HAP-1 (cell line): ENCODE measurements at regions not wholly inside any gene's neighbourhood (a gene's known extent, or its start where the extent isn't known, plus 50 kb on each side); places are given as distances from the start of the nearest gene placed in this dataset.

Experiments
- DNase-seq, 2 experiments: peaks; one replicate each; pipeline ENCODE4 v3.0.0-alpha.2; 2016 to 2020; ENCODE audit warnings: low spot score in 2 of 2
- H3K27me3 ChIP-seq: fragments of 250-450 bp; sonication (Bioruptor Pico); 2 replicates; pipeline ENCODE4 v1.5.1; 2020; ENCODE audit warnings: low read depth, mild to moderate bottlenecking, moderate library complexity
- H3K36me3 ChIP-seq: fragments of 250-450 bp; sonication (Bioruptor Pico); replicated peaks from 2 replicates; pipeline ENCODE4 v1.5.1; 2020; ENCODE audit warnings: mild to moderate bottlenecking
- H3K4me1 ChIP-seq: fragments of 250-450 bp; sonication (Bioruptor Pico); 2 replicates; pipeline ENCODE4 v1.5.1; 2020; ENCODE audit warnings: mild to moderate bottlenecking
- H3K4me3 ChIP-seq: fragments of 250-450 bp; sonication (Bioruptor Pico); 2 replicates; pipeline ENCODE4 v1.5.1; 2020; ENCODE audit warnings: mild to moderate bottlenecking, moderate library complexity
- H3K9me3 ChIP-seq: fragments of 250-450 bp; sonication (Bioruptor Pico); 2 replicates; pipeline ENCODE4 v1.5.1; 2020; ENCODE audit warnings: mild to moderate bottlenecking, moderate library complexity
- in situ Hi-C: fragments of 300-500 bp; cut with MboI; formaldehyde crosslinking; loops from 3 replicates; pipeline ENCODE4 v1.14.3; 2020; ENCODE audit warnings: low sequenced_read_pairs, inconsistent platforms, mixed read lengths

DNA sequence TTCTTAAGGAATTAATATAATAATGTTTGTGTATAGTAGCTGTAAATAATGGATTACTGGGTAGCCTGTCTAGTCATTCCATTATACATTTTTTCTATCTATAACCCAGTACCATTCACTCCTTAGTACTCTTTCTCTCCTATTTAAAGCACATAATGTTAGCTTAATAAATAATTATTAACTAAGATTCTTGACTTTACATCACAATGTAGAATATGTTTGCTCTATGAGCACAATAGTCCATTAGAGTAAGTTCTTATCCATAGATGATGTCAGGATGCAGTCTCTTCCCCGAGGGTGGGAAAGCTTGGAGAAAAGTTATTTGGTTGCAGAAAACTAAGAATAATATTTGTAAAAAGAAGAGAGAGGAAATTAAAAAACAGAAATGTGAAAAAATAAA, 226.4 kb upstream of the EYS start:
- H3K9me3 ChIP-seq: no peaks in the 10 kb centered on the region
- in situ Hi-C loops: no loop called here
- no peak overlapping the region for H3K4me3 ChIP-seq
- no peaks in the 10 kb centered on the region for H3K4me1 ChIP-seq
- no peaks in the 10 kb centered on the region for H3K27me3 ChIP-seq
- DNase-seq: no peak
- no peaks in the 10 kb centered on the region; the same call in 1 of the 2 replicates for H3K36me3 ChIP-seq

DNA sequence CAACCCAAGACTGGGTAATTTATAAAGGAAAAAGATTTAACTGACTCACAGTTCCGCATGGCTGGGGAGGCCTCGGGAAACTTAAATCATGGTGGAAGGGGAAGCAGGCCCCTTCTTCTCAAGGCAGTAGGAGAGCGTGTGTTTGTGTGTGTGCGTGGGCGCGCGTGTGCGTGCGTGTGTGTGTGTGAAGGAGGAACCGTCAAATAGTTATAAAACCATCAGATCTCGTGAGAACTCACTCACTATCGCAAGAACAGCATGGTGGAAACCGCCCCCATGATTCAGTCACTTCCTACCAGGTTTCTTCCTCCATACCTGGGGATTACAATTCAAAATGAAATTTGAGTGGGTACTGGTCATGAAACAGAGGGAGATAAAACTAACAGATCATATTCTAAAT, 220.1 kb upstream of the EYS start:
- Histone ChIP-seq H3K9me3 (no peaks in the 10 kb centered on the region), H3K4me1 (peaks cover 8% of the 10 kb centered on the region), H3K36me3 (no peaks in the 10 kb centered on the region), H3K27me3 (no peaks in the 10 kb centered on the region), H3K4me3 (no peak overlapping the region)
- in situ Hi-C loops: no loop called here
- DNase-seq: no peak

DNA sequence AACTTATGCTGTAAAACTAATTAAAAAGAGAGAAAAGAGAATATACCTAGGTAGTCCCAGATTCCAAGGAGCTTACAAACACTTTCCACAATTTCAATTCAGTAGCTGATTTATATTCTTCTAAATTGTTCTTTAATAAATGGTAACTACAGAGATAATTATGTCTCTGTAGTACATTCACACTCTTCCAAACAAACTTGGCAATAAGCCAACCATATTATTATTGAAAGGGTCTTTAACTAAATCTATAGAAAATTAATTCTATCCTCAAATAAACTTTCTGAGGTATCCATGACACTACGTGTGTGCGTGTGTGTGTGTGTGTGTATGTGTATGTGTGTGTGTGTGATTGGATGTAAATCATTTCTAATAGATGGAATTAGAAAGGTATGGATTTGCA, 217.4 kb upstream of the EYS start:
- in situ Hi-C loops: no loop called here
- H3K4me1 ChIP-seq: peaks cover 8% of the 10 kb centered on the region
- DNase-seq: peak in 1 of 2 experiments; percentile 30
- H3K4me3 ChIP-seq: no peak overlapping the region
- H3K36me3 ChIP-seq: no peaks in the 10 kb centered on the region
- H3K27me3 ChIP-seq: no peaks in the 10 kb centered on the region
- no peaks in the 10 kb centered on the region for H3K9me3 ChIP-seq

DNA sequence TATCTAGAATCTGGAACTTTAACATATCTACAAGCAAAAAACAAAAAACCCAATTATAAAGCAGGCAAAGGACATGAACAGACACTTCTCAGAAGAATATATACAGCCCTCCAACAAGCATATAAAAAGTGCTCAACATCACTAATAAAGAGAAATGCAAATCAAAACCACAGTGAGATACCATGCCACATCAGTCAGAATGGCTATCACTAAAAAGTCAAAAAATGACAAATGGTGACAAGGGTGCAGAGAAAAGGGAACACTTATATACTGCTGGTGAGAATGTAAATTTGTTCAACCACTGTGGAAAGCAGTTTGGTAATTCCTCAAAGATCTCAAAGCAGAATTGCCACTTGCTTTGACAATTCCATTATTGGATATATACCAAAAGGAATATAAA, 215.0 kb upstream of the EYS start:
- in situ Hi-C loops: no loop called here
- Histone ChIP-seq H3K36me3 (no peaks in the 10 kb centered on the region), H3K4me1 (peaks cover 8% of the 10 kb centered on the region), H3K9me3 (no peaks in the 10 kb centered on the region), H3K27me3 (no peaks in the 10 kb centered on the region), H3K4me3 (no peak overlapping the region)
- no peak for DNase-seq

DNA sequence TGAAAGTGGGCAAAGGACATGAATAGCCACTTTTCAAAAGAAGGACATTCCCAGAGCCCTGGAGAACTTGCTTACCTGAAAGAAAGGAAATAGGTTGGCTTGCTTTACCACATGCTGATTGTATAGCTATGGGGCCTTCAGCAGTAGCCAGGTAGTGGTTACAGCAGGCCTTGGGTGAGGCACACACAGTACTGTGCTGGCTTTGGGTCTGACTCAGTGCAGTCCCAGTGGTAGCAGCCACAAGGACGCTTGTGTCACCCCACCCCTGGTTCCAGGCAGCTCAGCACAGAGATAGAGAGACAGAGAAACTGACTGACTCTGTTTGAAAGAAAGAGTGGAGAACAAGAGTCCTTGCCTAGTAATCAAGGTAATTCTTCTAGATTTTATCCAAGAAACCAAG, 201.0 kb upstream of the EYS start:
- H3K9me3 ChIP-seq: no peaks in the 10 kb centered on the region
- H3K4me1 ChIP-seq: no peaks in the 10 kb centered on the region
- in situ Hi-C loops: no loop called here
- H3K27me3 ChIP-seq: no peaks in the 10 kb centered on the region
- H3K4me3 ChIP-seq: no peak overlapping the region
- no peaks in the 10 kb centered on the region for H3K36me3 ChIP-seq
- no peak for DNase-seq

DNA sequence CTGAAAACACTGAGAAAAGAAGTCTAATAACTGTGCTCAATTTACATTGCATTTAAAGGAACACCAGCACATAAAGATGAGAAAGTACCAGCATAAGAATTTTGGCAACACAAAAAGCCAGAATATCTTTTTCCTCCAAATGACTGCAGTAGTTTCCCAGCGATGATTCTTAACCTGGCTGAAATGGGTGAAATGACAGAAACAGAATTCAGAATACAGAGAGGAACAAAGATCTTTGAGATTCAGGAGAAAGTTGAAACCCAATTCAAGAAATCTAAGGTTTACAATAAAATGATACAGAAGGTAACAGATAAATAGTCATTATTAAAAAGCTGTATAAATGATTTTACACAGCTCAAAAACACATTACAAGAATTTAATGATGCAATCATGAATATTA, 197.0 kb upstream of the EYS start:
- no peaks in the 10 kb centered on the region for H3K9me3 ChIP-seq
- H3K4me3 ChIP-seq: no peak overlapping the region
- no peaks in the 10 kb centered on the region for H3K4me1 ChIP-seq
- DNase-seq: no peak
- in situ Hi-C loops: no loop called here
- no peaks in the 10 kb centered on the region for H3K36me3 ChIP-seq
- no peaks in the 10 kb centered on the region for H3K27me3 ChIP-seq

DNA sequence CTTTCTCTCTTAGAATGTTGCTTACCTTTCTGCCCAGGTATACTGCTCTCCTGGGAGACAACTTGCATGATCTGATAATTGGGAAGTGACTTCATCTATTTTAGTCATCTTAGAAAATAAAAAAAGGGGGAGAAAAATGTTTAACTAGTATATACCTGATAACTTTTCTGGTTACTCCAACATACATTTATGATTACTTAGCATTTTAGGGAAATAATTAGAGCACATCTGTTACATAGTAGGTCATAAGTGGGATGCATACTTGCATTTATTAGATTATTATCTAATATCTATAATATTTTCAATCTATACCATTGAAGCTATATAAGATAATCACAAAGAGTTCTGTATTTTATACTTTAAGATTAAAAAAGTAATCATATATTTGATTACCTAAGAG, 193.9 kb upstream of the EYS start:
- no peak overlapping the region for H3K4me3 ChIP-seq
- no peaks in the 10 kb centered on the region for H3K9me3 ChIP-seq
- H3K27me3 ChIP-seq: no peaks in the 10 kb centered on the region
- H3K4me1 ChIP-seq: no peaks in the 10 kb centered on the region
- no peaks in the 10 kb centered on the region for H3K36me3 ChIP-seq
- in situ Hi-C loops: no loop called here
- DNase-seq: no peak

DNA sequence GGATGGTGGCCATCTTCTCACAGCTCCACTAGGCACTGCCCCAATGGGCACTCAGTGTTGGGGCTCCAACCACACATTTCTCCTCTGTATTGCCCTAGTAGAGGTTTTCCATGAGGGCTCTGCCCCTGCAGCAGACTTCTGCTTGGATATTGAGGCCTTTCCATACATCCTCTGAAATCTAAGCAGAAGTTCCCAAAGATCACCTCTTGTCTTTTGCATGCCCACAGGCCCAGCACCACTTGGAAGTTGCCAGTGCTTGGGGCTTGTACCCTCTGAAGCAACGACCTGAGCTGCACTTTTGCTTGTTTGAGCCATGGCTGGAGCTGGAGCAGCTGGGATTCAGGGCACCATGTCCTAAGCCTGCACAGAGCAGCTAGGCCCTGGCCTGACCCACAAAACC, 189.1 kb upstream of the EYS start:
- no peaks in the 10 kb centered on the region for H3K9me3 ChIP-seq
- H3K36me3 ChIP-seq: no peaks in the 10 kb centered on the region
- DNase-seq: no peak
- no peaks in the 10 kb centered on the region for H3K4me1 ChIP-seq
- no peak overlapping the region for H3K4me3 ChIP-seq
- in situ Hi-C loops: no loop called here
- H3K27me3 ChIP-seq: no peaks in the 10 kb centered on the region

DNA sequence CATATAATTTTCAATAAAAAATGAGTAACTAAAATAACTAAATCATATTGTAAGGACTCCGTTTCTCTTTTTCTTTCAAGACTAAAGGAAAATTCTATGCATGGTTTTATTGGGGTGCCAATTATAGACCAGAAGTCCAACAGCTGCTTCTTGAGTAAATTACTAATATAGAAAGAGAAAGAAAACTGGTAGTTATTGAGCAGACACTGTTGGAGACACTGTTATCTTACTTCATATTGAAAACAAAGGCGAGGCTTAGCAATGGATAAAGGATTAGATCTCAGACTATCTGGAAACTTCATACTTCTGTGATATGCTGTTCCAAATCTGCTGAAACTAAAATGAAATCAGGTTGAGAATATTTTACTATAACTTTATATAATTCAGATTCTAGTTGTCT, 169.6 kb upstream of the EYS start:
- no peak for DNase-seq
- in situ Hi-C loops: no loop called here
- Histone ChIP-seq H3K36me3 (no peaks in the 10 kb centered on the region), H3K4me1 (peaks cover 4% of the 10 kb centered on the region; the same call in 1 of the 2 replicates), H3K4me3 (no peak overlapping the region), H3K27me3 (no peaks in the 10 kb centered on the region), H3K9me3 (no peaks in the 10 kb centered on the region)

DNA sequence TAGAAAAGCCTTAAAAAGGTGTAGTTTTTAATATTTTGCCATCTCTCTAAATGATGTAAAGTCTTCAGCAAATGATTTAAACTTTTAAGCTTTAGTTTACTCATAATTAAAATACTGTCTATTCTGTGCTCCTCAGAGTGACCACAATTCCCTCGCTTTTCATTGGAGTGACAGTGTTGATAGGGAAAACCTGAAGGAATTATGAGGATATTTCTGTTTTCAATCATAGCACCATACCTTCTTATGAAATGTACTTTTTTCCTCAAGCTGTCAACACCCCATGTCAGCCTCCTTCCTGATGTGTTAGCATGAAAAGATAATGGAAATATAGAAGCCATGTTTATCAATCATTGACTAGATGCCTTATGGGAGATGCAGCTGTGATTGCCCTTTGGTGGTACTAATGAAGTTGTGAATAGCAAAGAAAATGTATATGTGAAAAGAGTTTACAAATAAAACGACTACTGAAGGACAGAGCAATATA, 145.4 kb upstream of the EYS start:
- DNase-seq: no peak
- no peak overlapping the region for H3K4me3 ChIP-seq
- H3K9me3 ChIP-seq: no peaks in the 10 kb centered on the region; the same call in 1 of the 2 replicates
- H3K36me3 ChIP-seq: no peaks in the 10 kb centered on the region
- H3K4me1 ChIP-seq: no peaks in the 10 kb centered on the region
- in situ Hi-C loops: no loop called here
- no peaks in the 10 kb centered on the region for H3K27me3 ChIP-seq

DNA sequence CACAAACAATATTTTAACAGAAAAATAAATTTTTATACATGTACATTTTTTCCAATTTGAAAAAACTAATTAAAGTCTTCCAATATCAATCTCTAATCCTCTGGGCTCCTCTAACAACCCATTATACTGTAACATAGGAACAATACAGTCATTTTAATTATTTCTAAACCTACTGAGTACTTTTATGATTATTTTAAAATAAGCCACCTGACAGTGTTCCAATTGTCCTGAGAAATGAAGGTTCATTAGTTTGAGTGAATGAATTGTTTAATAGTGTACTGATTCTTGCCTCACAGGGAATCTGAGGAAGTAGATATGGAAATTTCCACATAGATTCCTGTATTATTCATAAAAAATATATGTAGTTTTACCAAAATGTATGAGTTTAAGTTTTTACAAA, 123.1 kb upstream of the EYS start:
- DNase-seq: no peak
- H3K36me3 ChIP-seq: no peaks in the 10 kb centered on the region
- H3K9me3 ChIP-seq: no peaks in the 10 kb centered on the region
- H3K4me1 ChIP-seq: no peaks in the 10 kb centered on the region
- H3K4me3 ChIP-seq: no peak overlapping the region
- in situ Hi-C loops: no loop called here
- no peaks in the 10 kb centered on the region for H3K27me3 ChIP-seq

DNA sequence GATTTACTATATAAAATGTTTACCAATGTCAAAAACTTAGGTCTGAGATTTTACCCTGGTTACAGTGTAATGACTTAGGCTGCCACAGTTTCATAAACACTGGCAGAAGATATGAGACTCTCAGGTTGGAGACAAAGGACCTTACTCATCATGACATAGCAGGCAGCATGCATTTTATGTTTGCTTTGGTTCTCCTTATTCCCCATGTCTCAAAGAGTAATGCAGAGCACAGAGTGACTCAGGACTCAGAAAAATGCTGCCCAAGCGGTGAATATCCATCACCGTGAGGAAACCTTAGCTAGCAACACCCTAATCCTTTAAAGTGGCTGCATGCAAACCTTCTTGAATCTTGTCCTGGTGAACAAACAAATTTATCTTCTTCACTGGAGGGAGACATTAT, 112.1 kb upstream of the EYS start:
- H3K27me3 ChIP-seq: no peaks in the 10 kb centered on the region
- DNase-seq: no peak
- H3K4me3 ChIP-seq: no peak overlapping the region
- 0 out of 2 replicates have a peak, but pooled peaks cover 3% of the 10 kb centered on the region for H3K4me1 ChIP-seq
- H3K9me3 ChIP-seq: no peaks in the 10 kb centered on the region; the same call in 1 of the 2 replicates
- no peaks in the 10 kb centered on the region for H3K36me3 ChIP-seq
- in situ Hi-C loops: no loop called here

DNA sequence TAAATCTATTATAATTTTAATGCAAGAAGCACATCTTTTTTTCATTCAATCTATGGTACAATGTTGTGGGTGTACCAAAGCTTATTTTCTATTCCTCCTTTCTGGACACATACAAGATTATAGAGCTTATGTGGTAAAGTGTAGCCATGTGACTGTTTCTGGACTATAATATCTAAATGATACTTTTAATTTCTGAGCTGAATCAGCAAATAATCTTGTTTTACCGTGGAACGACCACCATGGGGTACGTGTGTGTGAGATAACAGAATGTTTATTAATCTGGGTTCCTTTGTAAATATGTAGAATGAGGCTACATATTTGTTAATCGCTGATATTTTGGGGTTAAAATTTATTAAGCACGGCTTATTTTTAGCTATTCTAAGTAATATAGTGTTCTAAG, 111.5 kb upstream of the EYS start:
- no peaks in the 10 kb centered on the region; the same call in 1 of the 2 replicates for H3K9me3 ChIP-seq
- H3K4me1 ChIP-seq: 0 out of 2 replicates have a peak, but pooled peaks cover 3% of the 10 kb centered on the region
- in situ Hi-C loops: no loop called here
- H3K4me3 ChIP-seq: no peak overlapping the region
- no peaks in the 10 kb centered on the region for H3K27me3 ChIP-seq
- H3K36me3 ChIP-seq: no peaks in the 10 kb centered on the region
- no peak for DNase-seq

DNA sequence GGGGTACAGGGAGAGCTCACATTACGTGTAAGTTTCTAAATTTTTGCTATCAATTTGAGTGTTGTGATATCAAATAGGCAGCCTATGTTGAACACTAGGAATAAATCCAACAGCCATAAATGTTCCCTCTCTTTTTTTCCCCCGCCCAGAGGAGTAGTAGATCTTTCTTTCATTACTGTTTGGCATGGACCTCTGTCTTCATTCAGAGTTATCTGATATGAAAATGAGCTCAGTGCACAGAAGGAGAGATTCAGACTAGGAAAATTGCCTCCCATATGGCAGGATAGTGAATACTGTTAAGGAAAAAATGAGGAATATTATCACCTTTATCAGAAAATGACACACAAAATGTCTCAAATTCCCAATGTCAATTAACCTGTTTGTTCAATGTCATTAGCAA, 110.0 kb upstream of the EYS start:
- no peak for DNase-seq

DNA sequence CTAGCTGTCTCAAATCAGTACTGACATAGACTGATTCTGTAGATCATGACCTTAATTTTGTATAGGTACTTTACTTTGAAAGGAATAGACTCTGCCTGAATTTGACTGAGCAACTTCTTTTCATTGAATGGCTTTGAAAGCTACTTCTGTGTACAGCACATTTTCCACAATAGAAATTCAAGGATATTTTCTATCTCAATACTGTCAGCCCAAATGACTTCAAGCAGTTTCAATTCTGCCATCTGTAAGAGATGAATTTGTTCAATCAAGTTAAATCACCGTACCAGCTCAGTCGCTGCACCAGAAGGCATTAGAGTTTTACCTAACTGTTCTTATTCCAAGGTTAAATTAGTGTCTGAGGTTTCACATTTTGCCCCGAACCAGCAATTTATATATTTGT, 107.0 kb upstream of the EYS start:
- no peaks in the 10 kb centered on the region; the same call in 1 of the 2 replicates for H3K9me3 ChIP-seq
- H3K4me3 ChIP-seq: no peak overlapping the region
- no peak for DNase-seq
- H3K27me3 ChIP-seq: no peaks in the 10 kb centered on the region
- in situ Hi-C loops: no loop called here
- H3K36me3 ChIP-seq: no peaks in the 10 kb centered on the region
- 0 out of 2 replicates have a peak, but pooled peaks cover 3% of the 10 kb centered on the region for H3K4me1 ChIP-seq

More for the DNA sequence above, 110.0 kb upstream of the EYS start:
- Histone ChIP-seq H3K27me3 (no peaks in the 10 kb centered on the region), H3K9me3 (no peaks in the 10 kb centered on the region; the same call in 1 of the 2 replicates), H3K4me1 (0 out of 2 replicates have a peak, but pooled peaks cover 3% of the 10 kb centered on the region), H3K4me3 (no peak overlapping the region), H3K36me3 (no peaks in the 10 kb centered on the region)
- in situ Hi-C loops: no loop called here
